HepG2 (cell line): ENCODE measurements at regions not wholly inside any gene's neighbourhood (a gene's known extent, or its start where the extent isn't known, plus 50 kb on each side); places are given as distances from the start of the nearest gene placed in this dataset.

ENCODE experiments used
- FOSL2 ChIP-seq: sonication (generic); formaldehyde crosslinking; IDR thresholded peaks from 2 replicates; pipeline ENCODE4 v1.4.0; 2020; ENCODE audit warnings: missing genetic modification reagents
- GATAD2A ChIP-seq: IDR thresholded peaks from 2 replicates; pipeline ENCODE4 v1.6.1; 2016
- HOXA7 ChIP-seq: sonication (generic); formaldehyde crosslinking; IDR thresholded peaks from 2 replicates; pipeline ENCODE4 v1.8.1; 2022; ENCODE audit warnings: mild to moderate bottlenecking, missing genetic modification reagents, moderate library complexity
- IKZF4 ChIP-seq: sonication (generic); formaldehyde crosslinking; IDR thresholded peaks from 2 replicates; pipeline ENCODE4 v1.5.1; 2020; ENCODE audit warnings: borderline replicate concordance, mild to moderate bottlenecking, low read depth, missing genetic modification reagents; ENCODE audit errors: not compliant biosample characterization
- KDM1A ChIP-seq: IDR thresholded peaks from 2 replicates; pipeline ENCODE4 v1.6.1; 2016; ENCODE audit warnings: missing compliant biosample characterization
- NFE2L2 ChIP-seq: fragments of 150-350 bp; IDR thresholded peaks from 2 replicates; pipeline ENCODE4 v1.6.1; 2014; ENCODE audit warnings: low read length
- NFKBIZ ChIP-seq: IDR thresholded peaks from 2 replicates; pipeline ENCODE4 v1.6.1; 2018; ENCODE audit warnings: missing genetic modification reagents, missing compliant biosample characterization
- XBP1 ChIP-seq: sonication (generic); formaldehyde crosslinking; IDR thresholded peaks from 2 replicates; pipeline ENCODE4 v1.5.0; 2020; ENCODE audit warnings: missing genetic modification reagents
- ZNF136 ChIP-seq: sonication (generic); formaldehyde crosslinking; IDR thresholded peaks from 2 replicates; pipeline ENCODE4 v1.8.1; 2022; ENCODE audit warnings: low read depth, mild to moderate bottlenecking, moderate library complexity, missing genetic modification reagents
- ZNF501 ChIP-seq: sonication (generic); formaldehyde crosslinking; IDR thresholded peaks from 2 replicates; pipeline ENCODE4 v1.5.1; 2020; ENCODE audit warnings: mild to moderate bottlenecking, moderate library complexity, missing genetic modification reagents
- TF ChIP-seq, protein P1 (sequence below): IDR thresholded peaks from 2 replicates; pipeline ENCODE4 v1.4.0; 2020; ENCODE audit warnings: mild to moderate bottlenecking, missing genetic modification reagents
- TF ChIP-seq, protein P2 (sequence below): sonication (generic); formaldehyde crosslinking; IDR thresholded peaks from 2 replicates; pipeline ENCODE4 v1.4.0; 2020; ENCODE audit warnings: missing genetic modification reagents, borderline replicate concordance
- TF ChIP-seq, protein P3 (sequence below): sonication (generic); formaldehyde crosslinking; IDR thresholded peaks from 2 replicates; pipeline ENCODE4 v1.5.1; 2020; ENCODE audit warnings: missing genetic modification reagents, mild to moderate bottlenecking, borderline replicate concordance
- TF ChIP-seq, protein P4 (sequence below): sonication (generic); formaldehyde crosslinking; IDR thresholded peaks from 2 replicates; pipeline ENCODE4 v1.8.1; 2023; ENCODE audit warnings: mild to moderate bottlenecking, moderate library complexity, missing genetic modification reagents
- TF ChIP-seq, protein P5 (sequence below): sonication (generic); formaldehyde crosslinking; IDR thresholded peaks from 2 replicates; pipeline ENCODE4 v1.9.0; 2021; ENCODE audit warnings: mild to moderate bottlenecking, missing genetic modification reagents

DNA sequence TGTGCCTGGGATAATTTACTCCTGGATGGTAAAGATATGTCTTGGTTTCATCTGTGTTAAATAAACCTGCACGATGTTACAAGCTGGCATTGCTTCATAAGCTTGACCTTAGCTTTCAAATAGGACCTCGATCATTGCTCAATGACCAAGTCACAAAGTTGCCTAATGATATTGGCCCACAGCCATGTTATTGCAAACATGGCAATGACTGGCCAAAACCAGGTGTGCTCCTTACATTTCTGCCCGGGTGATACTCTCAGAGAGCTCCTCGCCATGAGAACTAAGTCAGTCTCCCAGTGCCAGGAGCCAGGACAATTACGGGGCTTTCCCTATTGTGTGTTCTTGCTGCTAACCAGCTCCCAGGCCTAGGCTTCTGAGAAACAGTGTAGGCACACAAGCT, 72.5 kb upstream of the CYP1B1 start (continued):
- TF ChIP-seq, protein P1, sequence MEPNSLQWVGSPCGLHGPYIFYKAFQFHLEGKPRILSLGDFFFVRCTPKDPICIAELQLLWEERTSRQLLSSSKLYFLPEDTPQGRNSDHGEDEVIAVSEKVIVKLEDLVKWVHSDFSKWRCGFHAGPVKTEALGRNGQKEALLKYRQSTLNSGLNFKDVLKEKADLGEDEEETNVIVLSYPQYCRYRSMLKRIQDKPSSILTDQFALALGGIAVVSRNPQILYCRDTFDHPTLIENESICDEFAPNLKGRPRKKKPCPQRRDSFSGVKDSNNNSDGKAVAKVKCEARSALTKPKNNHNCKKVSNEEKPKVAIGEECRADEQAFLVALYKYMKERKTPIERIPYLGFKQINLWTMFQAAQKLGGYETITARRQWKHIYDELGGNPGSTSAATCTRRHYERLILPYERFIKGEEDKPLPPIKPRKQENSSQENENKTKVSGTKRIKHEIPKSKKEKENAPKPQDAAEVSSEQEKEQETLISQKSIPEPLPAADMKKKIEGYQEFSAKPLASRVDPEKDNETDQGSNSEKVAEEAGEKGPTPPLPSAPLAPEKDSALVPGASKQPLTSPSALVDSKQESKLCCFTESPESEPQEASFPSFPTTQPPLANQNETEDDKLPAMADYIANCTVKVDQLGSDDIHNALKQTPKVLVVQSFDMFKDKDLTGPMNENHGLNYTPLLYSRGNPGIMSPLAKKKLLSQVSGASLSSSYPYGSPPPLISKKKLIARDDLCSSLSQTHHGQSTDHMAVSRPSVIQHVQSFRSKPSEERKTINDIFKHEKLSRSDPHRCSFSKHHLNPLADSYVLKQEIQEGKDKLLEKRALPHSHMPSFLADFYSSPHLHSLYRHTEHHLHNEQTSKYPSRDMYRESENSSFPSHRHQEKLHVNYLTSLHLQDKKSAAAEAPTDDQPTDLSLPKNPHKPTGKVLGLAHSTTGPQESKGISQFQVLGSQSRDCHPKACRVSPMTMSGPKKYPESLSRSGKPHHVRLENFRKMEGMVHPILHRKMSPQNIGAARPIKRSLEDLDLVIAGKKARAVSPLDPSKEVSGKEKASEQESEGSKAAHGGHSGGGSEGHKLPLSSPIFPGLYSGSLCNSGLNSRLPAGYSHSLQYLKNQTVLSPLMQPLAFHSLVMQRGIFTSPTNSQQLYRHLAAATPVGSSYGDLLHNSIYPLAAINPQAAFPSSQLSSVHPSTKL = peak; percentile 90
- TF ChIP-seq HOXA7 (CRISPR knock-in tag) (no peak), IKZF4 (CRISPR knock-in tag) (no peak), ZNF501 (CRISPR knock-in tag) (no peak), ZNF136 (CRISPR knock-in tag) (no peak), FOSL2 (CRISPR knock-in tag) (peak; percentile 85), NFE2L2 (peak; percentile 87), XBP1 (CRISPR knock-in tag) (no peak), GATAD2A (CRISPR knock-in tag) (peak; percentile 80), NFKBIZ (CRISPR knock-in tag) (no peak), KDM1A (CRISPR knock-in tag) (peak; percentile 85; the same call in 1 of the 2 replicates)
- TF ChIP-seq, protein P2, sequence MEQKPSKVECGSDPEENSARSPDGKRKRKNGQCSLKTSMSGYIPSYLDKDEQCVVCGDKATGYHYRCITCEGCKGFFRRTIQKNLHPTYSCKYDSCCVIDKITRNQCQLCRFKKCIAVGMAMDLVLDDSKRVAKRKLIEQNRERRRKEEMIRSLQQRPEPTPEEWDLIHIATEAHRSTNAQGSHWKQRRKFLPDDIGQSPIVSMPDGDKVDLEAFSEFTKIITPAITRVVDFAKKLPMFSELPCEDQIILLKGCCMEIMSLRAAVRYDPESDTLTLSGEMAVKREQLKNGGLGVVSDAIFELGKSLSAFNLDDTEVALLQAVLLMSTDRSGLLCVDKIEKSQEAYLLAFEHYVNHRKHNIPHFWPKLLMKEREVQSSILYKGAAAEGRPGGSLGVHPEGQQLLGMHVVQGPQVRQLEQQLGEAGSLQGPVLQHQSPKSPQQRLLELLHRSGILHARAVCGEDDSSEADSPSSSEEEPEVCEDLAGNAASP (CRISPR knock-in tag) = peak; percentile 77; the same call in 1 of the 2 replicates
- TF ChIP-seq, protein P3, sequence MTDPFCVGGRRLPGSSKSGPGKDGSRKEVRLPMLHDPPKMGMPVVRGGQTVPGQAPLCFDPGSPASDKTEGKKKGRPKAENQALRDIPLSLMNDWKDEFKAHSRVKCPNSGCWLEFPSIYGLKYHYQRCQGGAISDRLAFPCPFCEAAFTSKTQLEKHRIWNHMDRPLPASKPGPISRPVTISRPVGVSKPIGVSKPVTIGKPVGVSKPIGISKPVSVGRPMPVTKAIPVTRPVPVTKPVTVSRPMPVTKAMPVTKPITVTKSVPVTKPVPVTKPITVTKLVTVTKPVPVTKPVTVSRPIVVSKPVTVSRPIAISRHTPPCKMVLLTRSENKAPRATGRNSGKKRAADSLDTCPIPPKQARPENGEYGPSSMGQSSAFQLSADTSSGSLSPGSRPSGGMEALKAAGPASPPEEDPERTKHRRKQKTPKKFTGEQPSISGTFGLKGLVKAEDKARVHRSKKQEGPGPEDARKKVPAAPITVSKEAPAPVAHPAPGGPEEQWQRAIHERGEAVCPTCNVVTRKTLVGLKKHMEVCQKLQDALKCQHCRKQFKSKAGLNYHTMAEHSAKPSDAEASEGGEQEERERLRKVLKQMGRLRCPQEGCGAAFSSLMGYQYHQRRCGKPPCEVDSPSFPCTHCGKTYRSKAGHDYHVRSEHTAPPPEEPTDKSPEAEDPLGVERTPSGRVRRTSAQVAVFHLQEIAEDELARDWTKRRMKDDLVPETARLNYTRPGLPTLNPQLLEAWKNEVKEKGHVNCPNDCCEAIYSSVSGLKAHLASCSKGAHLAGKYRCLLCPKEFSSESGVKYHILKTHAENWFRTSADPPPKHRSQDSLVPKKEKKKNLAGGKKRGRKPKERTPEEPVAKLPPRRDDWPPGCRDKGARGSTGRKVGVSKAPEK (CRISPR knock-in tag) = no peak
- TF ChIP-seq, protein P4, sequence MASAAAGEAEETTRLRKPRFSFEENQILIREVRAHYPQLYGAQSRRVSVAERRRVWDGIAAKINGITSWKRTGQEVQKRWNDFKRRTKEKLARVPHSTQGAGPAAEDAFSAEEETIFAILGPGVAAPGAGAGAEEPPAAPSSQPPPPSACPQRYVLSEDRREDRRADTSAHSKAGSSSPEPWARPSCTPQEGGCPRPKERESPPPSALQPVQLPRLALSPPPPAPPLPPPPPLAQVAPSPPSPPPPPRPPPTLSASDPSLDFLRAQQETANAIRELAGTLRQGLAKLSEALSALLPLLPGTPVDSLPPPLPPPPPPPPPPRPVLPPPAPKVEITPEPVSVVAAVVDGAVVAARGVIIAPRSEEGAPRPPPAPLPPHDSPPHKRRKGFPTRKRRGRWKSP (CRISPR knock-in tag) = no peak
- TF ChIP-seq, protein P5, sequence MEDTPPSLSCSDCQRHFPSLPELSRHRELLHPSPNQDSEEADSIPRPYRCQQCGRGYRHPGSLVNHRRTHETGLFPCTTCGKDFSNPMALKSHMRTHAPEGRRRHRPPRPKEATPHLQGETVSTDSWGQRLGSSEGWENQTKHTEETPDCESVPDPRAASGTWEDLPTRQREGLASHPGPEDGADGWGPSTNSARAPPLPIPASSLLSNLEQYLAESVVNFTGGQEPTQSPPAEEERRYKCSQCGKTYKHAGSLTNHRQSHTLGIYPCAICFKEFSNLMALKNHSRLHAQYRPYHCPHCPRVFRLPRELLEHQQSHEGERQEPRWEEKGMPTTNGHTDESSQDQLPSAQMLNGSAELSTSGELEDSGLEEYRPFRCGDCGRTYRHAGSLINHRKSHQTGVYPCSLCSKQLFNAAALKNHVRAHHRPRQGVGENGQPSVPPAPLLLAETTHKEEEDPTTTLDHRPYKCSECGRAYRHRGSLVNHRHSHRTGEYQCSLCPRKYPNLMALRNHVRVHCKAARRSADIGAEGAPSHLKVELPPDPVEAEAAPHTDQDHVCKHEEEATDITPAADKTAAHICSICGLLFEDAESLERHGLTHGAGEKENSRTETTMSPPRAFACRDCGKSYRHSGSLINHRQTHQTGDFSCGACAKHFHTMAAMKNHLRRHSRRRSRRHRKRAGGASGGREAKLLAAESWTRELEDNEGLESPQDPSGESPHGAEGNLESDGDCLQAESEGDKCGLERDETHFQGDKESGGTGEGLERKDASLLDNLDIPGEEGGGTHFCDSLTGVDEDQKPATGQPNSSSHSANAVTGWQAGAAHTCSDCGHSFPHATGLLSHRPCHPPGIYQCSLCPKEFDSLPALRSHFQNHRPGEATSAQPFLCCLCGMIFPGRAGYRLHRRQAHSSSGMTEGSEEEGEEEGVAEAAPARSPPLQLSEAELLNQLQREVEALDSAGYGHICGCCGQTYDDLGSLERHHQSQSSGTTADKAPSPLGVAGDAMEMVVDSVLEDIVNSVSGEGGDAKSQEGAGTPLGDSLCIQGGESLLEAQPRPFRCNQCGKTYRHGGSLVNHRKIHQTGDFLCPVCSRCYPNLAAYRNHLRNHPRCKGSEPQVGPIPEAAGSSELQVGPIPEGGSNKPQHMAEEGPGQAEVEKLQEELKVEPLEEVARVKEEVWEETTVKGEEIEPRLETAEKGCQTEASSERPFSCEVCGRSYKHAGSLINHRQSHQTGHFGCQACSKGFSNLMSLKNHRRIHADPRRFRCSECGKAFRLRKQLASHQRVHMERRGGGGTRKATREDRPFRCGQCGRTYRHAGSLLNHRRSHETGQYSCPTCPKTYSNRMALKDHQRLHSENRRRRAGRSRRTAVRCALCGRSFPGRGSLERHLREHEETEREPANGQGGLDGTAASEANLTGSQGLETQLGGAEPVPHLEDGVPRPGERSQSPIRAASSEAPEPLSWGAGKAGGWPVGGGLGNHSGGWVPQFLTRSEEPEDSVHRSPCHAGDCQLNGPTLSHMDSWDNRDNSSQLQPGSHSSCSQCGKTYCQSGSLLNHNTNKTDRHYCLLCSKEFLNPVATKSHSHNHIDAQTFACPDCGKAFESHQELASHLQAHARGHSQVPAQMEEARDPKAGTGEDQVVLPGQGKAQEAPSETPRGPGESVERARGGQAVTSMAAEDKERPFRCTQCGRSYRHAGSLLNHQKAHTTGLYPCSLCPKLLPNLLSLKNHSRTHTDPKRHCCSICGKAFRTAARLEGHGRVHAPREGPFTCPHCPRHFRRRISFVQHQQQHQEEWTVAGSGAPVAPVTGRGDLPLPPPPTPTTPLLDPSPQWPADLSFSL (CRISPR knock-in tag) = no peak
